ENCODE measurements at regions not wholly inside any gene's neighbourhood (a gene's known extent, or its start where the extent isn't known, plus 50 kb on each side); places are given as distances from the start of the nearest gene placed in this dataset.

GRCh38 chr12:91998316-91998715, 147.3 kb downstream of the BTG1 start:
- TF ChIP-seq, protein P1, sequence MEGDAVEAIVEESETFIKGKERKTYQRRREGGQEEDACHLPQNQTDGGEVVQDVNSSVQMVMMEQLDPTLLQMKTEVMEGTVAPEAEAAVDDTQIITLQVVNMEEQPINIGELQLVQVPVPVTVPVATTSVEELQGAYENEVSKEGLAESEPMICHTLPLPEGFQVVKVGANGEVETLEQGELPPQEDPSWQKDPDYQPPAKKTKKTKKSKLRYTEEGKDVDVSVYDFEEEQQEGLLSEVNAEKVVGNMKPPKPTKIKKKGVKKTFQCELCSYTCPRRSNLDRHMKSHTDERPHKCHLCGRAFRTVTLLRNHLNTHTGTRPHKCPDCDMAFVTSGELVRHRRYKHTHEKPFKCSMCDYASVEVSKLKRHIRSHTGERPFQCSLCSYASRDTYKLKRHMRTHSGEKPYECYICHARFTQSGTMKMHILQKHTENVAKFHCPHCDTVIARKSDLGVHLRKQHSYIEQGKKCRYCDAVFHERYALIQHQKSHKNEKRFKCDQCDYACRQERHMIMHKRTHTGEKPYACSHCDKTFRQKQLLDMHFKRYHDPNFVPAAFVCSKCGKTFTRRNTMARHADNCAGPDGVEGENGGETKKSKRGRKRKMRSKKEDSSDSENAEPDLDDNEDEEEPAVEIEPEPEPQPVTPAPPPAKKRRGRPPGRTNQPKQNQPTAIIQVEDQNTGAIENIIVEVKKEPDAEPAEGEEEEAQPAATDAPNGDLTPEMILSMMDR (IDR thresholded peaks at IDR 0.05): no peak
- TF ChIP-seq POLR2A (IDR thresholded peaks at IDR 0.05): no peak

All from uterus (tissue), 2 donors.